ENCODE measurements at regions not wholly inside any gene's neighbourhood (a gene's known extent, or its start where the extent isn't known, plus 50 kb on each side); places are given as distances from the start of the nearest gene placed in this dataset.

DNA sequence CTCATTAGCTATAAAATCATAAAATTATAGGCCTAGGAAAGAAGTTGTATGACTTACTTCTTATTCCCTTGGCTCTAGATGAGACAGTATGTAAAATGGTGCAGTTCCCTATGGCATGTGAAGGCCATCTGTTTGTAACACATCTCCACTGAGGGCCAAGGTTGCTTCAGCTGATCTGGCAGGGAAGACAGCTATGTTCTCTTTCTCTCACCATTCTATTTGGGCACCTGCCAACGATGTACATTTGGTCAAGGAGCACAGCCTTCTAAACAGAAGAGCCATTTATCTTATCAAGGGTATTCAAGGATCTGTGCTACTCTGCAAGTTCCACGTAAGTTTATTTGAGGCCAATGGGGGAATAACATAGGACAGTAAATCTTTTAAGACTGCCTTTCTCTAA, 129.8 kb upstream of the TOM1L1 start:
- TF ChIP-seq, protein P1, sequence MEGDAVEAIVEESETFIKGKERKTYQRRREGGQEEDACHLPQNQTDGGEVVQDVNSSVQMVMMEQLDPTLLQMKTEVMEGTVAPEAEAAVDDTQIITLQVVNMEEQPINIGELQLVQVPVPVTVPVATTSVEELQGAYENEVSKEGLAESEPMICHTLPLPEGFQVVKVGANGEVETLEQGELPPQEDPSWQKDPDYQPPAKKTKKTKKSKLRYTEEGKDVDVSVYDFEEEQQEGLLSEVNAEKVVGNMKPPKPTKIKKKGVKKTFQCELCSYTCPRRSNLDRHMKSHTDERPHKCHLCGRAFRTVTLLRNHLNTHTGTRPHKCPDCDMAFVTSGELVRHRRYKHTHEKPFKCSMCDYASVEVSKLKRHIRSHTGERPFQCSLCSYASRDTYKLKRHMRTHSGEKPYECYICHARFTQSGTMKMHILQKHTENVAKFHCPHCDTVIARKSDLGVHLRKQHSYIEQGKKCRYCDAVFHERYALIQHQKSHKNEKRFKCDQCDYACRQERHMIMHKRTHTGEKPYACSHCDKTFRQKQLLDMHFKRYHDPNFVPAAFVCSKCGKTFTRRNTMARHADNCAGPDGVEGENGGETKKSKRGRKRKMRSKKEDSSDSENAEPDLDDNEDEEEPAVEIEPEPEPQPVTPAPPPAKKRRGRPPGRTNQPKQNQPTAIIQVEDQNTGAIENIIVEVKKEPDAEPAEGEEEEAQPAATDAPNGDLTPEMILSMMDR (IDR thresholded peaks at IDR 0.05): no peak
- no peak for TF ChIP-seq POLR2A (IDR thresholded peaks at IDR 0.05)

Measured in uterus (tissue), 2 donors.